Liver (tissue), 8 donors: ENCODE measurements at regions not wholly inside any gene's neighbourhood (a gene's known extent, or its start where the extent isn't known, plus 50 kb on each side); places are given as distances from the start of the nearest gene placed in this dataset.

ENCODE experiments used
- DNase-seq: peaks from one replicate; pipeline ENCODE4 v3.0.0-alpha.2; 2017; ENCODE audit warnings: low spot score
- H3K27ac ChIP-seq, 2 donors: one replicate each; pipeline ENCODE4 v1.7.0; 2013; ENCODE audit warnings: inconsistent platforms in 2 of 2, low read length in 2 of 2, control low read depth in 1 of 2, low read depth in 1 of 2, mild to moderate bottlenecking in 1 of 2
- H3K27me3 ChIP-seq, 4 donors: one replicate each; pipeline versions ENCODE4 v1.6.1 to v1.7.0; 2013; ENCODE audit warnings: low read length in 3 of 4, inconsistent platforms in 1 of 4, mild to moderate bottlenecking in 1 of 4, moderate library complexity in 1 of 4; ENCODE audit not compliant: control insufficient read depth in 4 of 4, insufficient read depth in 4 of 4
- H3K36me3 ChIP-seq, 4 donors: one replicate each; pipeline versions ENCODE4 v1.6.1 to v1.7.0; 2013; ENCODE audit warnings: low read length in 3 of 4, mild to moderate bottlenecking in 3 of 4, low read depth in 1 of 4, moderate library complexity in 1 of 4; ENCODE audit not compliant: control insufficient read depth in 4 of 4, insufficient read depth in 3 of 4
- H3K4me1 ChIP-seq, 4 donors: one replicate each; pipeline versions ENCODE4 v1.6.1 to v1.7.0; 2013; ENCODE audit warnings: low read length in 3 of 4, mild to moderate bottlenecking in 3 of 4, moderate library complexity in 1 of 4; ENCODE audit not compliant: control insufficient read depth in 4 of 4, insufficient read depth in 4 of 4
- H3K4me3 ChIP-seq, 3 donors: one replicate each; pipeline versions ENCODE4 v1.6.1 to v1.7.0; 2013; ENCODE audit warnings: low read length in 3 of 3, control low read depth in 1 of 3, low read depth in 1 of 3, mild to moderate bottlenecking in 1 of 3
- H3K9ac ChIP-seq, 2 donors: one replicate each; pipeline ENCODE4 v1.7.0; 2013; ENCODE audit warnings: low read length in 2 of 2, mild to moderate bottlenecking in 2 of 2, moderate library complexity in 2 of 2, control low read depth in 1 of 2, low read depth in 1 of 2
- H3K9me3 ChIP-seq, 4 donors: one replicate each; pipeline versions ENCODE4 v1.6.1 to v1.7.0; 2013; ENCODE audit warnings: low read length in 3 of 4; ENCODE audit not compliant: control insufficient read depth in 4 of 4
- FOXA1 ChIP-seq: IDR thresholded peaks from 2 replicates; pipeline ENCODE4 v1.6.1; 2016; ENCODE audit warnings: antibody characterized with exemption
- HNF4A ChIP-seq, 2 donors: conservative IDR thresholded peaks; 2 replicates each; pipeline ENCODE4 v1.6.1; 2016; ENCODE audit warnings: antibody characterized with exemption in 2 of 2, mild to moderate bottlenecking in 2 of 2
- HNF4G ChIP-seq: IDR thresholded peaks from 2 replicates; pipeline ENCODE4 v1.6.1; 2016; ENCODE audit warnings: antibody characterized with exemption
- JUND ChIP-seq, 2 donors: IDR thresholded peaks; 2 replicates each; pipeline ENCODE4 v1.6.1; 2016; ENCODE audit warnings: antibody characterized with exemption in 2 of 2
- RXRA ChIP-seq, 2 donors: IDR thresholded peaks; 2 replicates each; pipeline ENCODE4 v1.6.1; 2017 to 2018; ENCODE audit warnings: antibody characterized with exemption in 2 of 2, mild to moderate bottlenecking in 1 of 2
- SP1 ChIP-seq: IDR thresholded peaks from 2 replicates; pipeline ENCODE4 v1.6.1; 2018; ENCODE audit warnings: antibody characterized with exemption, mild to moderate bottlenecking
- WGBS: extraction: QIAGEN DNeasy Blood & Tissue Kit; methylation state at CpG from one replicate; pipeline ENCODE4 v1.1.7; 2013; 5-methylcytosine and 5-hydroxymethylcytosine counted together
- TF ChIP-seq, protein P1 (sequence below): IDR thresholded peaks from 2 replicates; pipeline ENCODE4 v1.6.1; 2016; ENCODE audit warnings: antibody characterized with exemption
- TF ChIP-seq, protein P2 (sequence below): fragments of 150-350 bp; IDR thresholded peaks from 2 replicates; pipeline ENCODE4 v1.5.1; 2017; ENCODE audit warnings: improper control_type of control experiment, low read depth, low read length; ENCODE audit not compliant: missing input control
- TF ChIP-seq, protein P3 (sequence below): IDR thresholded peaks from 2 replicates; pipeline ENCODE4 v1.6.1; 2016; ENCODE audit warnings: antibody characterized with exemption
- donor health status: healthy.
- donor health status: healthy.
- donor health status: healthy.
- donor health status: healthy.
- donor health status: healthy.

DNA sequence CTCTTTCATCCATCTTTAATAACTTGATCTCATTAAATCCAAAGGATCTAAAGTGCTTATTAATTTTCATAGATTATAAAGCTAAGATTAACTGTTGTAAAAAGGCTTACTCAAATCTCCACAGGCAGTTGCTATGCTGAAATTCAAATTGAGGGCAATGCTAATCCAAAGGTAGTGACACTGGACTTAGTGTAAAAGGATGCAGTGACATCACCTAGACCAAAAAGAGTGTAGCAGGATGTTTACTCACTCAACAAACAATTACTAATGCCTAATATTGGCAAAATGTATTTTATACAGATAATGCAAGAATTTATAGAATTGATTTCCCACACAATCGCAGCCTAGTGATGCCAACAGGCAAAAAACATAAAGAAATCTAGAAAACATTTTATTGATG, 756.2 kb downstream of the CDH9 start:
- Histone ChIP-seq H3K9me3 (no peaks in the 10 kb centered on the region), H3K4me1 (no peaks in the 10 kb centered on the region), H3K27ac (no peak overlapping the region), H3K9ac (no peak overlapping the region), H3K4me3 (no peak overlapping the region), H3K36me3 (no peaks in the 10 kb centered on the region), H3K27me3 (no peaks in the 10 kb centered on the region)
- TF ChIP-seq, protein P1, sequence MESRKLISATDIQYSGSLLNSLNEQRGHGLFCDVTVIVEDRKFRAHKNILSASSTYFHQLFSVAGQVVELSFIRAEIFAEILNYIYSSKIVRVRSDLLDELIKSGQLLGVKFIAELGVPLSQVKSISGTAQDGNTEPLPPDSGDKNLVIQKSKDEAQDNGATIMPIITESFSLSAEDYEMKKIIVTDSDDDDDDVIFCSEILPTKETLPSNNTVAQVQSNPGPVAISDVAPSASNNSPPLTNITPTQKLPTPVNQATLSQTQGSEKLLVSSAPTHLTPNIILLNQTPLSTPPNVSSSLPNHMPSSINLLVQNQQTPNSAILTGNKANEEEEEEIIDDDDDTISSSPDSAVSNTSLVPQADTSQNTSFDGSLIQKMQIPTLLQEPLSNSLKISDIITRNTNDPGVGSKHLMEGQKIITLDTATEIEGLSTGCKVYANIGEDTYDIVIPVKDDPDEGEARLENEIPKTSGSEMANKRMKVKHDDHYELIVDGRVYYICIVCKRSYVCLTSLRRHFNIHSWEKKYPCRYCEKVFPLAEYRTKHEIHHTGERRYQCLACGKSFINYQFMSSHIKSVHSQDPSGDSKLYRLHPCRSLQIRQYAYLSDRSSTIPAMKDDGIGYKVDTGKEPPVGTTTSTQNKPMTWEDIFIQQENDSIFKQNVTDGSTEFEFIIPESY, result no peak
- WGBS, result 54% methylated on average over 1 of the region's 1 CpG
- no peak for DNase-seq

DNA sequence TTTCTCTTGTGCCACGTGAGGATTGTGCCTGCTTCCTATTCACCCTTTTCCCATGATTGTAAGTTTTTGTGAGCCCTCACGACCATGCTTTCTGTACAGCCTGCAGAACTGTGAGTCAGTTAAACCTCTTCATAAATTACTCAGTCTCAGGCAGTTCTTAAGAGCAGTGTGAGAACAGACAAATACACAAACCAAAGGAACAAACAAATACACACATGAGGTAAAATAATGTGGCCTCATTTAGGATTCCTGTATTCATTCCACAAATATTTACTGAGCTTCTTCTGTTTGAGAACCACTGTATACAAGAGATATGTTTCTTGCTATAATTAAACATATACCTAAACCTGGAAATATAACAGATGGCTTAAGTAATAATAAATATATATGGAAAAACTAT, 760.3 kb downstream of the CDH9 start:
- H3K9ac ChIP-seq, result no peak overlapping the region
- H3K4me1 ChIP-seq, result no peaks in the 10 kb centered on the region
- no peaks in the 10 kb centered on the region for H3K36me3 ChIP-seq
- no peak overlapping the region for H3K27ac ChIP-seq
- TF ChIP-seq FOXA1, result no peak
- no peak for TF ChIP-seq SP1
- TF ChIP-seq, protein P2, sequence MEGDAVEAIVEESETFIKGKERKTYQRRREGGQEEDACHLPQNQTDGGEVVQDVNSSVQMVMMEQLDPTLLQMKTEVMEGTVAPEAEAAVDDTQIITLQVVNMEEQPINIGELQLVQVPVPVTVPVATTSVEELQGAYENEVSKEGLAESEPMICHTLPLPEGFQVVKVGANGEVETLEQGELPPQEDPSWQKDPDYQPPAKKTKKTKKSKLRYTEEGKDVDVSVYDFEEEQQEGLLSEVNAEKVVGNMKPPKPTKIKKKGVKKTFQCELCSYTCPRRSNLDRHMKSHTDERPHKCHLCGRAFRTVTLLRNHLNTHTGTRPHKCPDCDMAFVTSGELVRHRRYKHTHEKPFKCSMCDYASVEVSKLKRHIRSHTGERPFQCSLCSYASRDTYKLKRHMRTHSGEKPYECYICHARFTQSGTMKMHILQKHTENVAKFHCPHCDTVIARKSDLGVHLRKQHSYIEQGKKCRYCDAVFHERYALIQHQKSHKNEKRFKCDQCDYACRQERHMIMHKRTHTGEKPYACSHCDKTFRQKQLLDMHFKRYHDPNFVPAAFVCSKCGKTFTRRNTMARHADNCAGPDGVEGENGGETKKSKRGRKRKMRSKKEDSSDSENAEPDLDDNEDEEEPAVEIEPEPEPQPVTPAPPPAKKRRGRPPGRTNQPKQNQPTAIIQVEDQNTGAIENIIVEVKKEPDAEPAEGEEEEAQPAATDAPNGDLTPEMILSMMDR, result no peak
- TF ChIP-seq, protein P3, sequence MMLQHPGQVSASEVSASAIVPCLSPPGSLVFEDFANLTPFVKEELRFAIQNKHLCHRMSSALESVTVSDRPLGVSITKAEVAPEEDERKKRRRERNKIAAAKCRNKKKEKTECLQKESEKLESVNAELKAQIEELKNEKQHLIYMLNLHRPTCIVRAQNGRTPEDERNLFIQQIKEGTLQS, result no peak
- TF ChIP-seq HNF4A (conservative IDR thresholded peaks at IDR 0.05), result no peak
- TF ChIP-seq HNF4G, result no peak
- H3K9me3 ChIP-seq, result no peaks in the 10 kb centered on the region
- DNase-seq, result no peak
- 51% methylated on average over 2 of the region's 2 CpGs for WGBS
- H3K4me3 ChIP-seq, result no peak overlapping the region
- no peaks in the 10 kb centered on the region for H3K27me3 ChIP-seq

DNA sequence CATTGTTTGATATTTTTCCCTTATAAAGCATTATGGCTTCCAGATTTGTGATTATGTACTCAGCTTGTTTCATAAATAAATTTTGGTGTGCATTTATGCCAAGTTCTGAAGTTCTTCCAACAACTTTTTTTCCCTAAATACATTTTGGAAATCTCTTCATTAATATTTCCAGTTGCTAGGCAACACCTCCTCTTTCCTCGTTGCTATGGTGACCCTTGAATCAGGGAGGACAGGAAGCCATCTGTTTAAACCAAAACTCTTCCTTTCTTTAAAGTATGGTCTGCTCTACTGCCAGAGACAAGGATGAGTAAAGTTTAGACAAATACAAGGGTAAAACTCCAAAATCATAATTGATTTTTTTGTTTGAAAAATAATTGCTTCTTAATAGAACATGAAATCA, 779.3 kb downstream of the CDH9 start:
- no peaks in the 10 kb centered on the region for H3K4me1 ChIP-seq
- no peak for TF ChIP-seq JUND (IDR thresholded peaks at IDR 0.05)
- no peak for TF ChIP-seq RXRA (IDR thresholded peaks at IDR 0.05)
- TF ChIP-seq, protein P1, result no peak
- TF ChIP-seq HNF4G, result no peak
- 46% methylated on average over 1 of the region's 1 CpG for WGBS

More for the DNA sequence above, 779.3 kb downstream of the CDH9 start:
- Histone ChIP-seq H3K4me3 (no peak overlapping the region), H3K27ac (no peak overlapping the region), H3K9ac (no peak overlapping the region), H3K27me3 (no peaks in the 10 kb centered on the region), H3K9me3 (peaks cover 0 to 2% (median 0%) of the 10 kb centered on the region in 4 donors), H3K36me3 (no peaks in the 10 kb centered on the region)
- DNase-seq, result no peak
